GM23248 (cell line): ENCODE measurements at regions not wholly inside any gene's neighbourhood (a gene's known extent, or its start where the extent isn't known, plus 50 kb on each side); places are given as distances from the start of the nearest gene placed in this dataset.

Experiments used
- DNase-seq: peaks from one replicate; pipeline ENCODE4 v3.0.0-alpha.2; 2015
- H2AFZ ChIP-seq: fragments of 200-600 bp; sonication (generic); 2 replicates; pipeline ENCODE4 v1.6.1; 2016; ENCODE audit warnings: antibody characterized with exemption
- H3F3A ChIP-seq: fragments of 200-600 bp; sonication (generic); 2 replicates; pipeline ENCODE4 v1.6.1; 2016; ENCODE audit warnings: mild to moderate bottlenecking, antibody characterized with exemption, mixed run types; ENCODE audit not compliant: insufficient read depth
- H3K27ac ChIP-seq: fragments of 200-600 bp; sonication (generic); 2 replicates; pipeline ENCODE4 v1.5.1; 2016; ENCODE audit warnings: mild to moderate bottlenecking
- H3K27me3 ChIP-seq: fragments of 200-600 bp; sonication (generic); replicated peaks from 2 replicates; pipeline ENCODE4 v1.6.1; 2016; ENCODE audit warnings: mild to moderate bottlenecking; ENCODE audit not compliant: insufficient read depth
- H3K36me3 ChIP-seq: fragments of 200-600 bp; sonication (generic); 2 replicates; pipeline ENCODE4 v1.6.1; 2016; ENCODE audit warnings: low read depth, mild to moderate bottlenecking
- H3K4me1 ChIP-seq: fragments of 200-600 bp; sonication (generic); 2 replicates; pipeline ENCODE4 v1.6.1; 2016; ENCODE audit warnings: mild to moderate bottlenecking; ENCODE audit not compliant: insufficient read depth
- H3K4me2 ChIP-seq: fragments of 200-600 bp; sonication (generic); one replicate; pipeline ENCODE4 v1.6.1; 2016; ENCODE audit warnings: mild to moderate bottlenecking; ENCODE audit not compliant: unreplicated experiment
- H3K4me3 ChIP-seq: fragments of 200-600 bp; sonication (generic); 2 replicates; pipeline ENCODE4 v1.5.1; 2016; ENCODE audit warnings: mild to moderate bottlenecking
- H3K79me2 ChIP-seq: fragments of 200-600 bp; sonication (generic); 2 replicates; pipeline ENCODE4 v1.6.1; 2016; ENCODE audit warnings: mild to moderate bottlenecking; ENCODE audit not compliant: insufficient read depth
- H3K9ac ChIP-seq: fragments of 200-600 bp; sonication (generic); 2 replicates; pipeline ENCODE4 v1.6.1; 2016; ENCODE audit warnings: mild to moderate bottlenecking
- H3K9me2 ChIP-seq: fragments of 200-600 bp; sonication (generic); 2 replicates; pipeline ENCODE4 v1.6.1; 2016; ENCODE audit warnings: mixed run types, mild to moderate bottlenecking, moderate library complexity; ENCODE audit not compliant: insufficient read depth
- H3K9me3 ChIP-seq: fragments of 200-600 bp; sonication (generic); one replicate; pipeline ENCODE4 v1.6.1; 2017; ENCODE audit warnings: low read depth
- H4K20me1 ChIP-seq: fragments of 200-600 bp; sonication (generic); 2 replicates; pipeline ENCODE4 v1.6.0; 2016; ENCODE audit not compliant: insufficient read depth
- EZH2 ChIP-seq: fragments of 200-600 bp; sonication (generic); IDR thresholded peaks from 2 replicates; pipeline ENCODE4 v1.6.1; 2018; ENCODE audit warnings: antibody characterized with exemption, mild to moderate bottlenecking; ENCODE audit not compliant: insufficient read depth, poor library complexity, severe bottlenecking
- EZH2phosphoT487 ChIP-seq: fragments of 200-600 bp; sonication (generic); IDR thresholded peaks from 2 replicates; pipeline ENCODE4 v1.6.1; 2018; ENCODE audit warnings: antibody characterized with exemption, moderate library complexity, mild to moderate bottlenecking, low read depth; ENCODE audit not compliant: insufficient read depth
- WGBS, 2 experiments: methylation state at CpG; one replicate each; pipeline ENCODE4 v1.1.6; 2015 to 2017; ENCODE audit warnings: low lambda C conversion rate in 2 of 2, low coverage in 1 of 2; ENCODE audit errors: missing lambda C conversion rate in 2 of 2; 5-methylcytosine and 5-hydroxymethylcytosine counted together
- in situ Hi-C: fragments of 300-500 bp; cut with MboI; formaldehyde crosslinking; loops from 2 replicates; pipeline ENCODE4 v1.15.0; 2020

- Histone ChIP-seq H3K4me3 (no peak overlapping the region), H4K20me1 (no peaks in the 10 kb centered on the region)
- WGBS, 2 experiments: 53 to 56% methylated on average over 6 of the region's 6 CpGs
Observed at GRCh38 chr5:2119573-2119972, 236.8 kb upstream of the IRX4 start.

GRCh38 chr5:2113348-2114131 is 230.8 kb upstream of the IRX4 start:
- no peak for TF ChIP-seq EZH2phosphoT487
- TF ChIP-seq EZH2: no peak
- Histone ChIP-seq H3K9ac (no peak overlapping the region), H4K20me1 (no peaks in the 10 kb centered on the region), H3K9me2 (no peaks in the 10 kb centered on the region), H3K4me3 (no peak overlapping the region), H3K9me3 (no peaks in the 10 kb centered on the region), H3K4me1 (no peaks in the 10 kb centered on the region), H3K79me2 (no peaks in the 10 kb centered on the region), H3K4me2 (no peak overlapping the region), H3K27me3 (no peaks in the 10 kb centered on the region), H3K36me3 (no peaks in the 10 kb centered on the region), H3K27ac (no peak overlapping the region), H3F3A (no peaks in the 10 kb centered on the region), H2AFZ (no peak overlapping the region)
- 46 to 53% methylated on average over 9 of the region's 9 CpGs for WGBS, 2 experiments
- in situ Hi-C loops: no loop called here
- no peak for DNase-seq

More at GRCh38 chr5:2119573-2119972, 236.8 kb upstream of the IRX4 start:
- H3K36me3 ChIP-seq: no peaks in the 10 kb centered on the region
- no peaks in the 10 kb centered on the region for H3F3A ChIP-seq
- H3K79me2 ChIP-seq: no peaks in the 10 kb centered on the region
- no peak overlapping the region for H3K27ac ChIP-seq
- no peak for TF ChIP-seq EZH2
- no peak for TF ChIP-seq EZH2phosphoT487
- H3K9me2 ChIP-seq: no peaks in the 10 kb centered on the region
- H3K9me3 ChIP-seq: no peaks in the 10 kb centered on the region
- no peak overlapping the region for H3K4me2 ChIP-seq
- no peak overlapping the region for H2AFZ ChIP-seq
- DNase-seq: no peak
- in situ Hi-C loops: no loop called here
- no peaks in the 10 kb centered on the region for H3K4me1 ChIP-seq
- H3K9ac ChIP-seq: no peak overlapping the region
- no peaks in the 10 kb centered on the region for H3K27me3 ChIP-seq

DNA sequence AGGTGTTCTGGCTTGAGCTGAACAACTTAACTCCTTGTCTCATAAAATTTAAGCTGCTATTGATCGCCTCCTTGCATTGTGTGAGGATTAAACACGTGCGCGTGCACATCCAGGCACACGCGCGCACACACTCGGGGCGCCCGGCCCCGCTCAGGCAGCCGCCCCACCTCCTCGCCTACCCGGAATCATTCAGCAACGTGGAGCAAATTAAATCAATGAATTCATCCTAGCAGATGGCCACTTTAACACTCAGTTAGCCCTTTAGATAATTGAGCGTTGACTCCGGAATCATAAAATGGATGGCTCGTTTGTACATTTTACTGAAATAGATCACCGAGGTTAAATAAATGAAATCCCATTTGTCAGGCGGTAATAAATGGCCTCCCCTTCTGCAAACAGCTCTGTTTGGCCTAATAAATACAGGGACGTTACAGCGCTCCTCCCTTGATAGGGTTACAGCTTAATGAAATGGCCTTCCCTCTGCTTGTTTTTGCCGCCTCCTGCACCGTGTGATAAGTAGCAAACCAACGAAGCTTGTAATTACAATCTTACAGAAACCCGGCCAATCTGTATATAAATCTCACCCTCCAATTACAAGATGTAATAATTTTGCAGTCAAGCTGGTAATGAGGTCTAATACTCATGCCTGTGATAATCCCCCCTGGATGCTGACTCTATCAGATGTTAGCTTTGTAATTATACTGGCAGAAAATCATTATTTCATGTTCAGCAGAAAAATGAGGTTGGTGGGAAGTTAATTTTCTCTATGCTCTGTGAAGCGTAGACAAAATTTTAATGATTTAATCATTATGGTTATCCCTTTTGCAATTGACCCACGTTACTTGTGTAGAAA is 229.7 kb upstream of the IRX4 start:
- Histone ChIP-seq H3K4me2 (no peak overlapping the region), H3K79me2 (no peaks in the 10 kb centered on the region), H2AFZ (no peak overlapping the region), H4K20me1 (no peaks in the 10 kb centered on the region), H3K27me3 (no peaks in the 10 kb centered on the region), H3K9me3 (no peaks in the 10 kb centered on the region), H3F3A (no peaks in the 10 kb centered on the region), H3K36me3 (no peaks in the 10 kb centered on the region), H3K27ac (no peak overlapping the region), H3K4me3 (no peak overlapping the region), H3K9ac (no peak overlapping the region), H3K9me2 (no peaks in the 10 kb centered on the region), H3K4me1 (no peaks in the 10 kb centered on the region)
- TF ChIP-seq EZH2 (no peak), EZH2phosphoT487 (no peak)
- in situ Hi-C loops: no loop called here
- DNase-seq: no peak
- 62% methylated on average over 28 of the region's 28 CpGs for WGBS, 2 experiments

DNA sequence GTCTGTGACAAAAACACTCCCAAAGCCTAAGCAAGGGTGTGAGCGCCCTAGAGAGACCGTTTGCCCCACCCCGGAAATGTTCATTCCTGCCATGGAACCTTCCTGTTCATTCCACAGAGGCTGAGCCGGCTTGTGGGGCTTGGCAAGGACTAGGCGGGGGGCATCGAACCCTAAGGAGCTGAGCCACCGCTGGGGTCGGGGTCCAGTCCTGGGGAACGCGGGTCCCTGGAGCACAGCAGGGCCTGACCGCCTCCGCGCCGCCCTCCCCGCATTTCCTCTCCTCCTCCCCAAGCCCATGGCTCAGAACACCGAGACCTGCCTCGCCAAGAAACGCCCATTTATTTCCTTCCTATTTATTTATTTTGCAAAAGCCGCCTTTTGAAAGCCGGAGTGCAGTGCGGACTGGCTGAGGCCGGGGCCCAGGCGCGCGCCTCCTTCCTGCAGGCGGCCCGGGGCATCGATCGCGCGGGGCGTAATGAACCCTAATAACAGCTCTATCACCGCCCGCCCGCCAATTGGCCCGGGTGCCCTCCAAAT is 228.9 kb upstream of the IRX4 start:
- no peak overlapping the region for H3K4me3 ChIP-seq
- no peaks in the 10 kb centered on the region for H3K4me1 ChIP-seq
- no peak for DNase-seq
- H4K20me1 ChIP-seq: no peaks in the 10 kb centered on the region
- no peaks in the 10 kb centered on the region for H3K79me2 ChIP-seq
- H3K27me3 ChIP-seq: no peaks in the 10 kb centered on the region
- no peak overlapping the region for H3K4me2 ChIP-seq
- in situ Hi-C loops: no loop called here
- H3K27ac ChIP-seq: no peak overlapping the region
- H3K9me3 ChIP-seq: no peaks in the 10 kb centered on the region
- H3K9me2 ChIP-seq: no peaks in the 10 kb centered on the region
- no peaks in the 10 kb centered on the region for H3F3A ChIP-seq
- H2AFZ ChIP-seq: no peak overlapping the region
- H3K36me3 ChIP-seq: no peaks in the 10 kb centered on the region
- 79 to 80% methylated on average over 35 to 36 of the region's 36 CpGs for WGBS, 2 experiments
- no peak overlapping the region for H3K9ac ChIP-seq
- TF ChIP-seq EZH2phosphoT487: no peak
